ENCODE measurements at regions not wholly inside any gene's neighbourhood (a gene's known extent, or its start where the extent isn't known, plus 50 kb on each side); places are given as distances from the start of the nearest gene placed in this dataset.
"Not testable (repeated sequence)": the region's sequence is repeated elsewhere in the genome, so short reads cannot be mapped to it uniquely, and the experiment has no call there.

- not testable (repeated sequence) for DNase-seq
These were observed 199.4 kb downstream of the BCR start for GRCh38 chr22:23379540-23380229.

- no peak for DNase-seq
These were observed 197.5 kb downstream of the BCR start for GRCh38 chr22:23377767-23378166.

GRCh38 chr22:23376256-23376655 lies 195.9 kb downstream of the BCR start:
- peak; percentile 17 for DNase-seq

GRCh38 chr22:23375031-23375827 lies 194.9 kb downstream of the BCR start:
- no peak for DNase-seq

GRCh38 chr22:23373601-23374000 lies 193.3 kb downstream of the BCR start:
- DNase-seq = no peak

GRCh38 chr22:23370251-23370650 lies 189.9 kb downstream of the BCR start:
- DNase-seq = no peak

GRCh38 chr22:23369054-23369685 lies 188.9 kb downstream of the BCR start:
- no peak for DNase-seq

Data from CD4-positive, alpha-beta T cell treated with Interleukin-12 subunit alpha and Interleukin-12 subunit beta, for 1 hour (primary cell).